NB4 (cell line): ENCODE measurements at regions not wholly inside any gene's neighbourhood (a gene's known extent, or its start where the extent isn't known, plus 50 kb on each side); places are given as distances from the start of the nearest gene placed in this dataset.

Experiments used
- DNase-seq: peaks from one replicate; pipeline ENCODE4 v3.0.0; 2010; ENCODE audit warnings: low read depth
- H3K4me3 ChIP-seq: one replicate; pipeline ENCODE4 v1.5.1; 2011; ENCODE audit warnings: mild to moderate bottlenecking, low read depth, low read length, moderate library complexity
- MYC ChIP-seq: IDR thresholded peaks from 2 replicates; pipeline ENCODE4 v1.6.1; 2011; ENCODE audit warnings: low read depth, low read length
- POLR2A ChIP-seq: IDR thresholded peaks from 2 replicates; pipeline ENCODE4 v1.6.1; 2011; ENCODE audit warnings: mild to moderate bottlenecking; ENCODE audit not compliant: insufficient read length; ENCODE audit errors: extremely low read depth
- TF ChIP-seq, protein P1 (sequence below): IDR thresholded peaks from 2 replicates; pipeline ENCODE4 v1.6.1; 2011; ENCODE audit warnings: low read depth, low read length
- TF ChIP-seq, protein P2 (sequence below): IDR thresholded peaks from one replicate; pipeline ENCODE4 v1.5.1; 2012; ENCODE audit warnings: low read depth, low read length

DNA sequence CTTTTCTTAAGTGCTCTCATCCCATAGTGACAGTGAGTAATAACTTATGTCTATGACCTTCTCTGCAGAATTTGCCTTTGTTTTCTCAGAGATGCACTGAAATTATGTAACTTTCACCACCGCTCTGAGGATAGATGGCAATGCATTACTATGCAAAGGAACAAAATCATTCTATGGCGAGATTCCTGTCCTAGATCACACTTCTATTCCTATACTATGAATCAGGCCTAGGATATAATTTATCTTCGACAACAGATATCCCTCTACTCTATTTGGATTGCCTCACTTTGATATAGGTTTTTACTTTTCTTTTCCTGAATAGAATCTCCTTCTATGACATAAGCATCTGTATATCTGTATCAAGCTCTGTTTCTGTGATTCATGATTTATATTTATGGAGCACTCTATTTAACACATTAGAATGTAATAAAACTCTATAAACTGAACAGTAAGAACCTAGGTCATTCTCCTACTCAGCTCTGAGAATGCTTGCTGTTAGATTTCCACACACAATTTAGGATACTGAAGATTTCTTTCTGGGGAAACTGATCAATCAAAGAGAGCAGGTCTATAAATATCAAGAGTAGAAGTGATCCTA, 1082.3 kb upstream of the ADGRL3 start:
- no peak overlapping the region for H3K4me3 ChIP-seq
- TF ChIP-seq, protein P1, sequence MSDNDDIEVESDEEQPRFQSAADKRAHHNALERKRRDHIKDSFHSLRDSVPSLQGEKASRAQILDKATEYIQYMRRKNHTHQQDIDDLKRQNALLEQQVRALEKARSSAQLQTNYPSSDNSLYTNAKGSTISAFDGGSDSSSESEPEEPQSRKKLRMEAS: no peak
- TF ChIP-seq, protein P2, sequence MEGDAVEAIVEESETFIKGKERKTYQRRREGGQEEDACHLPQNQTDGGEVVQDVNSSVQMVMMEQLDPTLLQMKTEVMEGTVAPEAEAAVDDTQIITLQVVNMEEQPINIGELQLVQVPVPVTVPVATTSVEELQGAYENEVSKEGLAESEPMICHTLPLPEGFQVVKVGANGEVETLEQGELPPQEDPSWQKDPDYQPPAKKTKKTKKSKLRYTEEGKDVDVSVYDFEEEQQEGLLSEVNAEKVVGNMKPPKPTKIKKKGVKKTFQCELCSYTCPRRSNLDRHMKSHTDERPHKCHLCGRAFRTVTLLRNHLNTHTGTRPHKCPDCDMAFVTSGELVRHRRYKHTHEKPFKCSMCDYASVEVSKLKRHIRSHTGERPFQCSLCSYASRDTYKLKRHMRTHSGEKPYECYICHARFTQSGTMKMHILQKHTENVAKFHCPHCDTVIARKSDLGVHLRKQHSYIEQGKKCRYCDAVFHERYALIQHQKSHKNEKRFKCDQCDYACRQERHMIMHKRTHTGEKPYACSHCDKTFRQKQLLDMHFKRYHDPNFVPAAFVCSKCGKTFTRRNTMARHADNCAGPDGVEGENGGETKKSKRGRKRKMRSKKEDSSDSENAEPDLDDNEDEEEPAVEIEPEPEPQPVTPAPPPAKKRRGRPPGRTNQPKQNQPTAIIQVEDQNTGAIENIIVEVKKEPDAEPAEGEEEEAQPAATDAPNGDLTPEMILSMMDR: no peak
- TF ChIP-seq POLR2A (no peak), MYC (no peak)
- DNase-seq: no peak

DNA sequence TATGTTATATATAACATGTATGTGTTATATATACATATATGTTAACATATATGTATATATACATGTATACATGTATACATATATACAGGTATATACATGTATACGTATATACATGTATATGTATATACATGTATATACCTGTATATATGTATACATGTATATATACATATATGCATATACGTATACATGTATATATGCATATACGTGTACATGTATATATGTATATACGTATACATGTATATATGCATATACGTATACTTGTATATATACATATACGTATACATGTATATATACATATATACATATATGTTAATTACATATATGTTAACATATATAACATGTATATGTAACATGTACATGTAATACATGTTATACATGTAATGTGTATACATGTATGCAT, 1077.3 kb upstream of the ADGRL3 start:
- no peak overlapping the region for H3K4me3 ChIP-seq
- TF ChIP-seq, protein P1: no peak
- TF ChIP-seq, protein P2: no peak
- TF ChIP-seq MYC (no peak), POLR2A (no peak)
- no peak for DNase-seq

GRCh38 chr4:60128888-60129287, 1071.2 kb upstream of the ADGRL3 start:
- H3K4me3 ChIP-seq: no peak overlapping the region
- DNase-seq: no peak
- TF ChIP-seq POLR2A (no peak), MYC (no peak)
- TF ChIP-seq, protein P1: no peak
- TF ChIP-seq, protein P2: no peak

- no peak overlapping the region for H3K4me3 ChIP-seq
- TF ChIP-seq, protein P2: no peak
- TF ChIP-seq POLR2A: no peak
- TF ChIP-seq, protein P1: no peak
- TF ChIP-seq MYC: no peak
- no peak for DNase-seq
These were observed 1070.4 kb upstream of the ADGRL3 start for GRCh38 chr4:60129740-60130139.

GRCh38 chr4:60133375-60133774, 1066.8 kb upstream of the ADGRL3 start:
- no peak overlapping the region for H3K4me3 ChIP-seq
- TF ChIP-seq, protein P2: no peak
- TF ChIP-seq, protein P1: no peak
- TF ChIP-seq MYC (no peak), POLR2A (no peak)
- DNase-seq: no peak
